ENCODE measurements at regions not wholly inside any gene's neighbourhood (a gene's known extent, or its start where the extent isn't known, plus 50 kb on each side); places are given as distances from the start of the nearest gene placed in this dataset.

DNA sequence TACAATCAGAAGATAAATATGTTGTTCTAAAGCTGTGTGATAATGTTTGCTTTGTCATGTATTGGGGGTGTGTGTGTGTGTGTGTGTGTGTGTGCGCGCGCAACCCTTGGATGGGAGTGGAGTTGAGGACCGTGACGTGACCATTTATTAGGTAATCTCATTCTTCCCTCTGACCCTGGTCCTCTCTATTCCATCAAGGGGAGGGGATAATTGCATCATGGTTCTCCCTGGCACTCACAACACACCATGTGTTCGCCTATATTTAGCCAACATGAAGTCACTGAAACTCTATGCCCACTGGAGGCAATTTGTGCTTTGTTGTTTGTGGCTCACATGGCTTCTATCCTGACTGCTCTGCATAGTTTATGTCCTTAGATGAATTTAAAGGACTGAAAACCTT lies 79.8 kb upstream of the LRPPRC start:
- TF ChIP-seq, protein P1, sequence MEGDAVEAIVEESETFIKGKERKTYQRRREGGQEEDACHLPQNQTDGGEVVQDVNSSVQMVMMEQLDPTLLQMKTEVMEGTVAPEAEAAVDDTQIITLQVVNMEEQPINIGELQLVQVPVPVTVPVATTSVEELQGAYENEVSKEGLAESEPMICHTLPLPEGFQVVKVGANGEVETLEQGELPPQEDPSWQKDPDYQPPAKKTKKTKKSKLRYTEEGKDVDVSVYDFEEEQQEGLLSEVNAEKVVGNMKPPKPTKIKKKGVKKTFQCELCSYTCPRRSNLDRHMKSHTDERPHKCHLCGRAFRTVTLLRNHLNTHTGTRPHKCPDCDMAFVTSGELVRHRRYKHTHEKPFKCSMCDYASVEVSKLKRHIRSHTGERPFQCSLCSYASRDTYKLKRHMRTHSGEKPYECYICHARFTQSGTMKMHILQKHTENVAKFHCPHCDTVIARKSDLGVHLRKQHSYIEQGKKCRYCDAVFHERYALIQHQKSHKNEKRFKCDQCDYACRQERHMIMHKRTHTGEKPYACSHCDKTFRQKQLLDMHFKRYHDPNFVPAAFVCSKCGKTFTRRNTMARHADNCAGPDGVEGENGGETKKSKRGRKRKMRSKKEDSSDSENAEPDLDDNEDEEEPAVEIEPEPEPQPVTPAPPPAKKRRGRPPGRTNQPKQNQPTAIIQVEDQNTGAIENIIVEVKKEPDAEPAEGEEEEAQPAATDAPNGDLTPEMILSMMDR (IDR thresholded peaks at IDR 0.05; ENCODE audit: poor library complexity, severe bottlenecking): no peak
- Histone ChIP-seq H3K4me1 (ENCODE audit: insufficient read depth, poor library complexity, severe bottlenecking) (no peaks in the 10 kb centered on the region), H3K4me3 (ENCODE audit: severe bottlenecking) (no peak overlapping the region), H3K27ac (ENCODE audit: poor library complexity, severe bottlenecking) (no peak overlapping the region), H3K36me3 (ENCODE audit: low read depth) (no peaks in the 10 kb centered on the region), H3K27me3 (ENCODE audit: insufficient read depth, poor library complexity, severe bottlenecking) (no peaks in the 10 kb centered on the region), H3K9me3 (ENCODE audit: severe bottlenecking) (no peaks in the 10 kb centered on the region)
- ATAC-seq (ENCODE audit: low read depth) (no peak), DNase-seq (ENCODE audit: low spot score) (no peak)

DNA sequence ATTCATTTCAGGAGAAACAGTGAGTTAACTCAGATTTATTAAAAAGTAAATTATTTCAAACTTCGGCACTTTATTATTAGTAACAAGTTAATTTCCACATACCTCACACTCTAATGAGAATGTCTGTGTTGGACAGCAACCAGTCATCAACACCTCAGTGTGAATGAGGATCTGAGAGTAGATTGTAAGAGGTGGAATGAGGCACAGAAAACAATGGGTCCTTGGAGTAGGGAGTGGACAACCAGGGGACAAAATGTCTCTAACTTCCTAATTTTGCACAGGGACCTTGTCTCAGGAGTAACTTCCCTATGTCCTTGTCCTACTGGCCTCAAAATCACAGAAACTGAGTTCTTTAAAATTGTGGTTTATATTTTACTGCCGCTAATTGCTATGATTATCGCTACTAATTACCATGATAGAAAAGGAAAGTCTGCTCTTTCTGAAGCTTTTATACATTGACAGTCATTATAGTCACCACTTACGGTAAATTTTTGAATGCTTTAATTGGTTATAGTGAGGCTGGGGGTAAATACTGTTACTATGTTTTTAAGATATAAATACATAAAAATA lies 82.2 kb upstream of the LRPPRC start:
- Histone ChIP-seq H3K4me1 (ENCODE audit: insufficient read depth, poor library complexity, severe bottlenecking) (no peaks in the 10 kb centered on the region), H3K27me3 (ENCODE audit: insufficient read depth, poor library complexity, severe bottlenecking) (no peaks in the 10 kb centered on the region), H3K9me3 (ENCODE audit: severe bottlenecking) (no peaks in the 10 kb centered on the region), H3K36me3 (ENCODE audit: low read depth) (no peaks in the 10 kb centered on the region), H3K27ac (ENCODE audit: poor library complexity, severe bottlenecking) (no peak overlapping the region), H3K4me3 (ENCODE audit: severe bottlenecking) (no peak overlapping the region)
- ATAC-seq (ENCODE audit: low read depth): no peak
- TF ChIP-seq, protein P1 (IDR thresholded peaks at IDR 0.05; ENCODE audit: poor library complexity, severe bottlenecking): no peak
- DNase-seq (ENCODE audit: low spot score): no peak

DNA sequence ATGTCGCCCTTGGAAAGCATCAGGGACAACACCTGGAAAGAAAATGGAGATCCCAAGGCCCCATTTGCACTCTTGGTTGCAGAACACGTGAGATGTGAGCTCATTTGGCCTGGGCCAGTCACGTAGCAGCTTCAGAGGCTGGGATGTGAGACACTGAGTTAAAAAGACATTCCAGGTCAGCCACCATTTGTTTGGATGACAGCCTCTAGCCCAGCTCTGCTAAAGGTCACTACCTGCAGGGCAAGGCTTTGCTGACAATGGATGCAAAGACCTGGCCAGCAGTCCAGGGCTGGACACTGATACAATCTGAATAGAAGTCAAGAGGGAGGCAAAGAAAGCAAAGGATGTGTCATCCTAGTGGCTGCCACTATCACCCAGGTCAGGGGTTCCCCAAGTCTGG lies 83.9 kb upstream of the LRPPRC start:
- H3K4me1 ChIP-seq (ENCODE audit: insufficient read depth, poor library complexity, severe bottlenecking): no peaks in the 10 kb centered on the region
- H3K27me3 ChIP-seq (ENCODE audit: insufficient read depth, poor library complexity, severe bottlenecking): no peaks in the 10 kb centered on the region
- H3K27ac ChIP-seq (ENCODE audit: poor library complexity, severe bottlenecking): no peak overlapping the region
- no peaks in the 10 kb centered on the region for H3K36me3 ChIP-seq (ENCODE audit: low read depth)
- DNase-seq (ENCODE audit: low spot score) (no peak), ATAC-seq (ENCODE audit: low read depth) (no peak)
- H3K4me3 ChIP-seq (ENCODE audit: severe bottlenecking): no peak overlapping the region
- H3K9me3 ChIP-seq (ENCODE audit: severe bottlenecking): no peaks in the 10 kb centered on the region
- TF ChIP-seq, protein P1 (IDR thresholded peaks at IDR 0.05; ENCODE audit: poor library complexity, severe bottlenecking): no peak

DNA sequence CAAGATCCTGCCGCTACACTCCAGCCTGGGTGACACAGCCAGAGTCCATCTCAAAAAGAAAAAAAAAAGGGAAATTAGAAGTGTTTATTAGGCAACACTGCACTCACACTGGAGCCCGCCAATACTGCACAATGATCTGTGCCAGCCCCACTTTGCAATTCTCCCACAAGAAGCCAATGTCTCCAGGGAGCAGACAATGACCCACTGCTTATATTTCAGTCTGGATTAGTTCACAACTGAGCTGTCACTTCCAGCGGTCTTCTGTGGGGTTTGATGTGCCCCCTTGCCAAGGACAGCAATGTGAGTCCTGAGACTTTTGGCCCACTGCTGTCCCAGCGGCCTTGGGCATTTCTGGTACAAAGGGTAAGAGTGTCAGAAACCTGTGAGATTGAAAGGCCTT lies 85.6 kb upstream of the PPM1B start:
- Histone ChIP-seq H3K4me1 (ENCODE audit: insufficient read depth, poor library complexity, severe bottlenecking) (no peaks in the 10 kb centered on the region), H3K36me3 (ENCODE audit: low read depth) (no peaks in the 10 kb centered on the region), H3K27me3 (ENCODE audit: insufficient read depth, poor library complexity, severe bottlenecking) (no peaks in the 10 kb centered on the region), H3K27ac (ENCODE audit: poor library complexity, severe bottlenecking) (no peak overlapping the region), H3K4me3 (ENCODE audit: severe bottlenecking) (no peak overlapping the region), H3K9me3 (ENCODE audit: severe bottlenecking) (no peaks in the 10 kb centered on the region)
- TF ChIP-seq, protein P1 (IDR thresholded peaks at IDR 0.05; ENCODE audit: poor library complexity, severe bottlenecking): no peak
- ATAC-seq (ENCODE audit: low read depth) (no peak), DNase-seq (ENCODE audit: low spot score) (no peak)

DNA sequence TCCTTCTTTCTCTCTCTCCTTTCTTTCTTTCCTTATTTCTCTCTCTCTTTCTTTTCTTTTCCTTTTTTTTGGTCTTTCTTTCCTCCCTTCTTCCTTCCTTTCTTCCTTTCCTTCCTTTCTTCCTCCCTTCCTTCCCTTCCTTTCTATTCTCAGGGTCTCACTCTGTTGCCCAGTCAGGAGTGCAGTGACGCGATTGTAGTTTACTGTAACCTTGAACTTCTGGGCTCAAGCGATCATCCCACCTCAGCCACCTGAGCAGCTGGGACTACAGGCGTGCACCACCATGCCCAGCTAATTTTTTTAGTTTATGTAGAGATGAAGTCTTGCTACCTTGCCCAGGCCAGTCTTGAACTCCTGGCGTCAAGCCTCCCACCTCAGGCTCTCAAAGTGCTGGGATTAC lies 83.8 kb upstream of the PPM1B start:
- H3K4me1 ChIP-seq (ENCODE audit: insufficient read depth, poor library complexity, severe bottlenecking): no peaks in the 10 kb centered on the region
- no peak for DNase-seq (ENCODE audit: low spot score)
- TF ChIP-seq, protein P1 (IDR thresholded peaks at IDR 0.05; ENCODE audit: poor library complexity, severe bottlenecking): no peak
- no peaks in the 10 kb centered on the region for H3K9me3 ChIP-seq (ENCODE audit: severe bottlenecking)
- H3K27me3 ChIP-seq (ENCODE audit: insufficient read depth, poor library complexity, severe bottlenecking): no peaks in the 10 kb centered on the region
- no peaks in the 10 kb centered on the region for H3K36me3 ChIP-seq (ENCODE audit: low read depth)
- H3K27ac ChIP-seq (ENCODE audit: poor library complexity, severe bottlenecking): no peak overlapping the region
- no peak overlapping the region for H3K4me3 ChIP-seq (ENCODE audit: severe bottlenecking)
- no peak for ATAC-seq (ENCODE audit: low read depth)
